Ectodermal cell (in vitro differentiated cells): ENCODE measurements at regions not wholly inside any gene's neighbourhood (a gene's known extent, or its start where the extent isn't known, plus 50 kb on each side); places are given as distances from the start of the nearest gene placed in this dataset.

Experiments
- H3K27ac ChIP-seq: 2 replicates; pipeline ENCODE4 v1.7.0; 2013; ENCODE audit warnings: mild to moderate bottlenecking, low read depth, low read length; ENCODE audit not compliant: insufficient read depth, poor library complexity, severe bottlenecking
- H3K27me3 ChIP-seq: 2 replicates; pipeline ENCODE4 v1.7.0; 2013; ENCODE audit warnings: mild to moderate bottlenecking, low read length; ENCODE audit not compliant: insufficient read depth, control insufficient read depth, poor library complexity, severe bottlenecking
- H3K36me3 ChIP-seq: one replicate; pipeline ENCODE4 v1.7.0; 2013; ENCODE audit warnings: low read length; ENCODE audit not compliant: control insufficient read depth, insufficient read depth
- H3K4me1 ChIP-seq: one replicate; pipeline ENCODE4 v1.7.0; 2013; ENCODE audit warnings: low read length; ENCODE audit not compliant: control insufficient read depth, insufficient read depth
- H3K4me3 ChIP-seq: 2 replicates; pipeline ENCODE4 v1.7.0; 2013; ENCODE audit warnings: low read depth, low read length, control low read depth; ENCODE audit not compliant: insufficient read depth
- H3K9me3 ChIP-seq: 2 replicates; pipeline ENCODE4 v1.7.0; 2013; ENCODE audit warnings: mild to moderate bottlenecking, low read length, moderate library complexity; ENCODE audit not compliant: control insufficient read depth
- WGBS, 2 experiments: methylation state at CpG; one replicate each; pipeline ENCODE4 v1.1.7; 2013; ENCODE audit warnings: missing lambda C conversion rate in 2 of 2; 5-methylcytosine and 5-hydroxymethylcytosine counted together

DNA sequence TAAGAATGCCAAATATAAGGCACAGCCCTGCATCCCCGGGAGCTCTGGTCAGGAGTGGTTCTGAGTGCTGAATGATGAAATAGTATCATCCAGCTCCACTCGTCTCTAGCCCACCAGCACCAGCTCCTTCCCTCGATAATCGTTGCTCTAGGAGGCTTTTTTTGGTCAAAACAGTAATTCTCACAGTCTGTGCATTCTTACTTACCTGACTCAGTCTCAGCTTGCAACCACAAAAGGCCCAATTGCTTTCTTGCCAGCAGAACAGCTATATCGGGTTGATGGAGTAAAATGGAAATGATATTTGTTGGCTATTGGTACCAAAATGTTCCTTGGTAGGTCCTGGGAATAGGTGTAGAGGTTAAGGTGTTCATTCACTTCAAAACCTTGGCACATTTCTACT lies 94.8 kb downstream of the BMP4 start:
- WGBS, 2 experiments, result 95 to 96% methylated on average over 5 of the region's 5 CpGs
- Histone ChIP-seq H3K9me3 (no peaks in the 10 kb centered on the region), H3K4me3 (no peak overlapping the region), H3K27ac (no peak overlapping the region), H3K27me3 (no peaks in the 10 kb centered on the region), H3K36me3 (no peaks in the 10 kb centered on the region), H3K4me1 (no peaks in the 10 kb centered on the region)

DNA sequence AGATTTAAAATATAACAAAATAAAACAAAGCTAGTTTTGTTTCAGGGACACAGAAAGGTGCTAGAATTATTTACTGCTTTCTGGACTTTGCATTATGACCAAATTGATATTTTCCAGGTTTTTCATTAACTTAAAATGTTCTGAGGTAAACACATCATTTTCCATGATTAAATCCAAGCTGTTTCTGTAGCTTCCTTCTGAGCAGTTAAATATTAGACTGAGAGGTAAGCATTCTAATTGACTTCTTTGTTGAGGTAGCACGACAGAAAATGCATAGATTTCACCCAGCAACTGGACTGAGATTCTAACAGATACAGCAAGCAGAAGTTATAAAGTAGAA lies 98.3 kb downstream of the BMP4 start:
- 79 to 91% methylated on average over 1 of the region's 1 CpG for WGBS, 2 experiments
- no peaks in the 10 kb centered on the region for H3K4me1 ChIP-seq
- no peak overlapping the region for H3K4me3 ChIP-seq
- H3K9me3 ChIP-seq, result no peaks in the 10 kb centered on the region
- H3K27me3 ChIP-seq, result no peaks in the 10 kb centered on the region
- H3K27ac ChIP-seq, result no peak overlapping the region
- no peaks in the 10 kb centered on the region for H3K36me3 ChIP-seq

DNA sequence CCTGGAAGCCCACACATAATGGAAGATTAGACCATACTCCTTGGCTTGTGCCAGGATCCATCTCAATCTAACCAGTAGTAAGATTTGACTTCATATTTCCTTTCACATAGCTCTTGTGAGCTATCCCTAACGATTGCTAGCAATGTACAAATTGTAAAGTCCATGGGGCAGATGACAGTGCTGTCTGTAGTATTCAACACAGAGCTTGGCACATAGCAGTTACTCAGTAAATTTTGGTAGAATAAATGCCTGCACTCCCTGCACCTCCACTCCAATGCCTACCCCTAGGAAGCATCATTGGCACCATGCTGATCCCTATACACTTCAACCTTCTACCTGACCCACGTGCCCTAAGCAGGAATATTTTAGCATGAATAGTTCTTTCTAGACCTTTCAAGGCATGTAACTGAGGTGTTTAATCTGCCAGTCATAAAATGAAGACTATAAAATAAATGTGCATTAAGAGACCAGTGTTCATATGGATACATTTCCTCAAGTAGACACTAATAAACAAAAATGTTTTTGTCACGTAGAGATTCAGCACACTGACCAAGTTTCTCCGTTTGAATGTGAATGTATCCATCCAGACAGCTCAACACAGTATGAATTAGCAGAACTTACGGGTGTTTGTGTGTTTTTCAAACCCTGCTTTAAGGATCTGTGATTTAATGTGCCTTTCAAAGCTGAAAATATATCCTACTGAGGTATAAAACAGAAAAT lies 98.8 kb downstream of the BMP4 start:
- H3K9me3 ChIP-seq, result no peaks in the 10 kb centered on the region
- no peak overlapping the region for H3K4me3 ChIP-seq
- WGBS, 2 experiments, result 90 to 94% methylated on average over 5 of the region's 5 CpGs
- no peaks in the 10 kb centered on the region for H3K4me1 ChIP-seq
- H3K36me3 ChIP-seq, result no peaks in the 10 kb centered on the region
- no peak overlapping the region for H3K27ac ChIP-seq
- H3K27me3 ChIP-seq, result no peaks in the 10 kb centered on the region

DNA sequence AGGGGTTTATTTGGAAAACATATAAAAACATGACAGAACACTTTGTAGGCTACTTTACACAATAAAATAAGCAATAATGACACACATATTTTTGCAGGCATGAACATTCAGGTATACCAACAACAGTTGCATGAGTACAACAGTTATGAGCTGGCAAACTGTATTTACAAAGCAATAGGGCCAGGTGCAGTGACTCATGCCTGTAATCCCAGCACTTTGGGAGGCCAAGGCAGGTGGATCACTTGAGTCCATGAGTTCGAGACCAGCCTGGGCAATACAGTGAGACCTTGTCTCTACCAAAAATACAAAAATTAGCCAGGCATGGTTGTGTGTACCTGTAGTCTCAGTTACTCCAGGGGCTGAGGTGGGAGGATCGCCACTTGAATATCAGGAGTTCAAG lies 101.1 kb downstream of the BMP4 start:
- Histone ChIP-seq H3K9me3 (no peaks in the 10 kb centered on the region), H3K36me3 (no peaks in the 10 kb centered on the region), H3K4me1 (no peaks in the 10 kb centered on the region), H3K27ac (no peak overlapping the region), H3K4me3 (no peak overlapping the region), H3K27me3 (no peaks in the 10 kb centered on the region)
- WGBS, 2 experiments, result 69 to 71% methylated on average over 2 of the region's 2 CpGs

DNA sequence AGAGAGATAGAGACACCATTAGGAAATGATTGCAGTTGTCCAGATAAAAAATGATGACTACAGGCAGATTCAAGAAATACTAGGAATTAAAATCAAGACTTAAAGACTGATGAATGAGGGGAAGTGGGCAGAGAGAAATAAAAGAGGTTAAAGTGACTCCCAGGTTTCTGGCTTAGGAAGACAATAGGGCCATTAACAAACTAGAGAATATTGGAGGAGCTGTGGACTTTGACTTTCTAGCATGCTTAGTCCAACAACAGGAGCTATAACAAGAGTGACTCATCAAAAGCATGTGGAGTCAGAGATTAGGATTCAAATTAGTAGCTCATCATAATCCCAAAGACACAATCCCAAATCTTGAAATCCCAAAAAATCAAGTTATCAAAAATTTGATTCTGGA lies 101.5 kb downstream of the BMP4 start:
- Histone ChIP-seq H3K27me3 (no peaks in the 10 kb centered on the region), H3K4me1 (no peaks in the 10 kb centered on the region), H3K36me3 (no peaks in the 10 kb centered on the region), H3K27ac (no peak overlapping the region), H3K4me3 (no peak overlapping the region), H3K9me3 (no peaks in the 10 kb centered on the region)

DNA sequence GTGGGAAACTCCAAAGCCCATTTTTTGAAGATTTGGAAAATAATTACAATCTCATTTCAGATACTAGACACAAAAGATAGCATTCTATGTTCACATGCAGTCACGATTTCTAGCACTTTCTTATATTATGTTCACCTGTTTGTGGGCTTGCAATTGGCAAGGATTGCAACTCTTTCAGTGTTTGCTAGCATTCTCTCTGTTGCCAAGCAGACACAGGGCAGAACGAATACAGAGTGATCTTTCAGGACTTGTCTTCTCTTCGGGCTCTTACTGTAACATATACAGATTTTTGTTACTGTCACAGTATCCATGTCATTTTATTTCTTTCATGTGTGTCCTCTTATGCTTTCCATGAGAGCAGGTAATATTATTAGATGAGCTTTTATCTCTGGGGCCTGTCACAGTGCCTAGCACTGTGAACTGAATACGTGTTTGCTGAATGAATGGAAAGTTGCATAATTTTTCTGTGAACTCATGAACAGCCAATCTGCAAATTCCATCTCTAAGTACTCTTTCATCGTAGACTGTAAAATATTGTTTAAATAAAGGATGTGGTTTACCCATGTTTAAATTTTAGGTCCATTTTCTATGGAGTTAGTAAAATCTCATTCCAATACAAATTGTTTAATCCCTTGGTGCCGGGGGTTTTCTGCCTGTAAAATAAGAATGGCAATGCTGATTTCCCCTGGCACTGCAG lies 105.1 kb downstream of the BMP4 start:
- Histone ChIP-seq H3K9me3 (no peaks in the 10 kb centered on the region), H3K27ac (no peak overlapping the region), H3K4me1 (no peaks in the 10 kb centered on the region), H3K36me3 (no peaks in the 10 kb centered on the region), H3K4me3 (no peak overlapping the region), H3K27me3 (no peaks in the 10 kb centered on the region)
- WGBS, 2 experiments, result 84 to 92% methylated on average over 5 of the region's 6 CpGs

DNA sequence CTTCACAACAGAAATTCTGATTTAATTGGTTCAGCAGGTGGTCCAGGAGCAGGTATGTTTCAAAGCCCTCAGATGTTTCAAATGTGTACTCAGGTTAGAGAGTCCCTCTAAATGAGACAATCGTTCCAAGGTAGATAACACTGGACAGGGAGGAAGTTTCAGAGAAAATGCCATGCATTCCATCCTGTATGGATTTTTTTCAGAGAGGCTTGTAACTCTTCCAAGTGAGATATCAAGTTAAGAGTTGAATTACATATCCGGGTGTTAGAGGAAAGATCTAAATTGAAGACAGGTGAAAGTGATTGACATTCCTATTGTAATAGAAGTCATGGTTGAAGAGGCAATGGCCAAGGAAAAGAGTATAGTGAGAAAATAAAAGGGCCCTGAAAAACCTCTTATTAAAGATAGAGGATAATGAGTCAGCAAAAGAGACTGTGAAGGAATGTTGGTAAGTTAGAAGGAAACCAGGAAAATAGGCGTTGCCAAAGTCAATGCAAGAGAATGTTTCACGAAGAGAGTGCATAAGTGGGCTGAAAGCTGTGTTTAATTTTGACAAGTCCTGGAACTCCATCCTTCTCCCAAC lies 105.8 kb downstream of the BMP4 start:
- H3K4me3 ChIP-seq, result no peak overlapping the region
- H3K27ac ChIP-seq, result no peak overlapping the region
- WGBS, 2 experiments, result 85 to 88% methylated on average over 4 of the region's 4 CpGs
- no peaks in the 10 kb centered on the region for H3K9me3 ChIP-seq
- no peaks in the 10 kb centered on the region for H3K36me3 ChIP-seq
- H3K4me1 ChIP-seq, result no peaks in the 10 kb centered on the region
- no peaks in the 10 kb centered on the region for H3K27me3 ChIP-seq

DNA sequence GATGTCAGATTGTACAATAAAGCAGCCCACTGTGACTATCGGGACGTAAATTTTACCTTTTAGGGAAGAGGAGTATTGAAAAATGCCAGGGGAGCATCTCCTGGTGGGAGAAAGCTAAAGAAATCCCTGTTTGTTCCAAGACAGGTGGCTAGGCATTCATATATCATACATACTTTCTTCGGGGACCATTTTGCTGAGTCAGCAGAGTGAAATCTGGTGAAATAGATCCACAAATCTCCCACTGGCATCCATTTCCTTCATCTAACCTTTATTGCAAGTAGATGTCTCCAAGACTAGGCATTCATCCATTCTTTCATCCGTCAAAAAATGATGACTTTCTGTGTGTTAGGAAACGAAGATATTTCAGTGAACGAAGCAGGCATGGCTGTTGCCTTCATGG lies 107.1 kb downstream of the BMP4 start:
- no peak overlapping the region for H3K4me3 ChIP-seq
- no peak overlapping the region for H3K27ac ChIP-seq
- H3K36me3 ChIP-seq, result no peaks in the 10 kb centered on the region
- H3K4me1 ChIP-seq, result no peaks in the 10 kb centered on the region
- H3K9me3 ChIP-seq, result no peaks in the 10 kb centered on the region
- H3K27me3 ChIP-seq, result no peaks in the 10 kb centered on the region
- WGBS, 2 experiments, result 94 to 95% methylated on average over 6 of the region's 6 CpGs

DNA sequence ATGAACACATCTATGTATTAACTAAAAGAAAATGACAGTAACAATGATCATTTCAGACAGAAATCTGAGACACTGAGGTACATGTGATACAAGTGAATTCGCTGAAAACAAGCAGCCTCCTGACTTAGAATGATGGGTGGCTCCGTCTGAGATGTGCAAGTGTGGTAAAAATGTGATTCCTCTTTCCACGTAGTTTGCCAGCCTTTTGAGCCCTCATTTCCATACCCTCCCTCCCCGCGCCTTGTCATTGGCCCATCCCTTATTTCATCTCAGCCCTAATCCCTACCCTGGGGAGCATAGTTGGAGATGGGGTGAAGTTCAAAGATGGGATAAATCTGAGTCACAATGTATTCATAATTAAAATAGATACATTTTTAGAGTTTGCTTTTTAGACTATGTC lies 107.8 kb downstream of the BMP4 start:
- H3K27me3 ChIP-seq, result no peaks in the 10 kb centered on the region
- H3K4me3 ChIP-seq, result no peak overlapping the region
- H3K4me1 ChIP-seq, result no peaks in the 10 kb centered on the region
- H3K9me3 ChIP-seq, result no peaks in the 10 kb centered on the region
- H3K27ac ChIP-seq, result no peak overlapping the region
- no peaks in the 10 kb centered on the region for H3K36me3 ChIP-seq
- 84 to 85% methylated on average over 3 to 5 of the region's 5 CpGs for WGBS, 2 experiments

DNA sequence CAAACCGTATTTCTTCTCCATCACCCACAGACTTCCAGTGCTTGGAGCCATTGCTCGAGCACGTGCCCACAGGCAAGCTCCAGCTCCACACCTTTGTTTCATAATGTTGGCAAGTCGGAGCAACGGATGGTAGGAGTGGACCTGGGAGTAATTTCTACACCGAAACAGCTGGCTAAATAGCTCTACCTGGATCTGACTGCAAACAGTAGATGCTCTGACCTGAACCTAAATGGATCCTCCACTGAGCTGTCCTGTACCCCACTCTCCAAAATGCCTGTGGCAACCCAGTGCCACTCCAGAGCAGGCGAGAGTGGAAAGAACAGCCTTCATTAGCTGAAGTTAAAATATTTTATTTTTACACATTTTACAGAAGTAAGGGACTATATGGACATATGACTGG lies 108.7 kb downstream of the BMP4 start:
- Histone ChIP-seq H3K4me3 (no peak overlapping the region), H3K4me1 (no peaks in the 10 kb centered on the region), H3K27me3 (no peaks in the 10 kb centered on the region), H3K27ac (no peak overlapping the region), H3K36me3 (no peaks in the 10 kb centered on the region), H3K9me3 (no peaks in the 10 kb centered on the region)
- WGBS, 2 experiments, result 95 to 97% methylated on average over 6 to 7 of the region's 7 CpGs
